ENCODE measurements at regions not wholly inside any gene's neighbourhood (a gene's known extent, or its start where the extent isn't known, plus 50 kb on each side); places are given as distances from the start of the nearest gene placed in this dataset.
"Not testable (repeated sequence)": the region's sequence is repeated elsewhere in the genome, so short reads cannot be mapped to it uniquely, and the experiment has no call there.

- DNase-seq (ENCODE audit: extremely low read depth, low read depth, low spot score) = no peak
These were observed 614.6 kb upstream of the CPEB2 start for GRCh38 chr4:14387647-14388046.

DNA sequence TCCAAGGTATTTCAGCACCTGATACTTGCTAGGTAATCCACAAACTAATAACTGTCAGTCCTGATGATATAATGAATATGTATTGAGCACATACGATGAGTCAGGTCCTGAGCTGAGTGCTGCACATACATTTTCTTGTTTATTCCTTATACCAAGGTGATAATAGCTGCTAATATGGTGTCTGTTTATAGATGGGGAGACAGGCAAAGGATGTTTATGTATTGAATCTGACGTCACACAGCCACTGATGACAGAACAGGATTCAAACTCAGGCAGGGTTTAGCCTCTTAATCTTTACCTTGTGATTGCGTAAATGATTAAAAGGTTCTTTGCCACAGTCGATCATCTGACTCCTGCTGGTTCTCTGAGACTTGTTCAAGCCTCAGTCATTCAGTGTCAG, 609.9 kb upstream of the CPEB2 start:
- no peak for DNase-seq (ENCODE audit: extremely low read depth, low read depth, low spot score)

DNA sequence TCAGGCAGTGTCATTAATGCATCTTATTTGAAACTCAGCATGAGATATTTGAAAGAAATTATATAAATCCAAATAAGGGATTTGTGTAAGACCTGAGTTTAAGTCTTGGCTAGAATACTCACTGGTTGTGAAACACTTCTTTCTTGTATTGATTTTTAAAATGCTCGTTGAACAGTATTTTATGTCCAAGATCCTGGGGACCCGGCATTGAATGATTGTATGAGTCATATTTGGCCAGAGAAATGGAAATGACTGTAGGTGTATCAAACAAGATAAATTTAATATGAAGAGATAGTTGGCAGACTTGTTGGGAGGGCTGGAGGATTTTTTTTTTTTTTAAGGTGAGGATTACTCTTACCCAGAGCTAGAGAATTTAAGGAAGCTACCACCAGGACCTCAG, 606.1 kb upstream of the CPEB2 start:
- DNase-seq (ENCODE audit: extremely low read depth, low read depth, low spot score) = no peak

GRCh38 chr4:14399848-14400247, 602.4 kb upstream of the CPEB2 start:
- no peak for DNase-seq (ENCODE audit: extremely low read depth, low read depth, low spot score)

DNA sequence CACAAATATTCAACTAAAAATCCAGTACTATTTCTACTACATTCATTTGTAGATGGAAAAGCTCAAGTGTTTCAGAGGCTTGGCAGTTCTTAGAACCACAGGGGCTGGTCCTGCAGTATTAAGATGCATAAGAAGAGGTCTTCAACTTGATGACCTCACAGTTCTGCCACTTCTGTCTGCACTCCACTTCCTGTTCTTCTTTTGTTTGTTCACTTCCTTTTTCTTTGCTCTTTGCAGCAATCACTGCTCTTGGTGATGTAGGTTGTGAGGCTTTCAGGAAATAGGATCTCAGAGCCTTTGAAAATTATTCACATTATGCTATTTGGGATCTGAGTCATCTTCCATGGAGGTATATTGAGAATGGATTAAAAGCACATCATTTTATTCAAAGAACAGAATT, 602.0 kb upstream of the CPEB2 start:
- DNase-seq (ENCODE audit: extremely low read depth, low read depth, low spot score) = no peak

- DNase-seq (ENCODE audit: extremely low read depth, low read depth, low spot score) = no peak
These were observed 599.1 kb upstream of the CPEB2 start for GRCh38 chr4:14403132-14403531.

- no peak for DNase-seq (ENCODE audit: extremely low read depth, low read depth, low spot score)
These were observed 597.6 kb upstream of the CPEB2 start for GRCh38 chr4:14404730-14405129.

DNA sequence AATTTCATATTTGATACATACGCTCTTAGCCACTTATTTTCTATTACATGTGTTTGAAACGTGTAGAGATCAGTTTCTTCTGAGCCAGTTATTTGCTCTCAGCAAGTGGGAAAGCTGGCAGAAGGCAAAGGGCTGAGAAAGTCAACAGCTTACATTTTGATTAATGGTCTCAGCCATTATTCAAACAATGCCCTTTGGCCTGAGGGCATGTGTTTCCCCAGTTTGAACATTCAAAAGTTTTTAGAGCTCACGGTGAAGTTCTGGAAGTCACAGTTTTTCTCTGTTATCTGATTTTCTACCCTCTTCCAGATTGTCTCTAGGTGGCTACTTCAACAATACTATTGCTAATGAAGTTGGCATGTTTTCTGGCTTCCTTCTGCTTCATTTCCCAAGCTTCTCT, 591.8 kb upstream of the CPEB2 start:
- no peak for DNase-seq (ENCODE audit: extremely low read depth, low read depth, low spot score)

DNA sequence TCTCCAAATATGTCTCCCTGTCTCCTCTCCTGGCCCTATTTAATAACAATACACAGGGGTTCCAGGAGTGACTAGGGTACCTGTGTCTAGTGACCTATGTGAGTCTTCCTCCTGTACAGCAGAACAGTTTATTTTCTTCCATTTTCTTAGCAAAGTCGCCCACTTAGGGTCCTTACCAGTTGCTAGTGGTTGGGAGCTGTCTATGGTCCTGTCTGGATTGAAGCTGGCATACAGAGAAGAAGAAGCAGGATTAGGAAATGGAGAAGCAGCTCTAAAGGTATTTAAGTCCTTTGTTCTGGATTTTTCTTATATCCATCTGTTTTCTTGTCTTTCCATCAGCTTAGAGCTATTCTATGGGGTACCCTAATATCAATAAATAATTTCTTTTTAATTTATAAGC, 587.1 kb upstream of the CPEB2 start:
- no peak for DNase-seq (ENCODE audit: extremely low read depth, low read depth, low spot score)

- DNase-seq (ENCODE audit: extremely low read depth, low read depth, low spot score) = no peak
These were observed 582.8 kb upstream of the CPEB2 start for GRCh38 chr4:14419516-14419915.

- not testable (repeated sequence) for DNase-seq (ENCODE audit: extremely low read depth, low read depth, low spot score)
These were observed 576.0 kb upstream of the CPEB2 start for GRCh38 chr4:14426297-14426696.

- DNase-seq (ENCODE audit: extremely low read depth, low read depth, low spot score) = no peak
These were observed 574.2 kb upstream of the CPEB2 start for GRCh38 chr4:14428125-14428524.

DNA sequence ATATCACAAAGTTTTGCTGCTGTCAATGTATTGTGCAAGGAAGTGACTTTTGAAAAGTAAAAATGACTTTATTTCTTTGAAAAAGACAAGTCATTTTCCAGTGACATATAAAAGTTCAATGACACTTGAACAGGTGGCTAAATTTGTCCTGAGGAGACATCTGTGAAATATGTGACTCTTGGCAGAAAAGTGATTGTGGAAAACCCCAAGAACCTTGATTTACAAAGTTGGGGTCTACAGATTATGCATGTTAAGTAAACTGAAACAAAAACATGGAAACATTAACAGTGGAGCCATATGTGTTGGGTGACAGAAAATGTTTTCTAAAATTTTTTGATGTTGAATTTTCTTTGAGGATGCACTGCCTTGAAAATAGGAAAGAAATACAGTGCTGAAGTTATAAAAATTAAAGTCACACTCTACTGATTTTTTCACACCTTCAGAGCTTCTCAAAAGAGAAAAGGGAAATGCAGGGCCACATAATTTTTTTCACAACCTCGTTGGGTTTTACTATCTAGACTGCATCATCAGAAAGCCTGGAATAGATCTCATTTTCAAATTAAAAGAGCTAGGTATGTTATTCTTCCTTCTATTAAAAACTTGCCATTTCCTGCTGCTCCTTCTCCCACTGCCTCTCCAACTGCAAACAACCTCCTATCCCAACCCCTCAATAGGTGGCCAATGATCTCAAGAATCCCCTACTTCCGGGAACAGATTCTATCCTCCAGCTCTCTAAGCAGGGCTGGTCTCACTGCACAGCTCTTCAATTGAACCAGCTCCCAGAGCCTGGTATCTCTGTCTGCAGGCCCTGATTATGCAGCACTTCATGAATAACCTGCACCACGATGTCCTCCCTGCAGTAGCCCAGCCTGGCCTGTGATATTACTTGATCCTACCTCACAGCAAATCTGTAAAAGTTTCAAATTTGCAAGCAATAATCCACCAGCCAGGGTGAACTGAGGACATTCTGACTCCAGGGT, 570.8 kb upstream of the CPEB2 start:
- DNase-seq (ENCODE audit: extremely low read depth, low read depth, low spot score) = no peak

DNA sequence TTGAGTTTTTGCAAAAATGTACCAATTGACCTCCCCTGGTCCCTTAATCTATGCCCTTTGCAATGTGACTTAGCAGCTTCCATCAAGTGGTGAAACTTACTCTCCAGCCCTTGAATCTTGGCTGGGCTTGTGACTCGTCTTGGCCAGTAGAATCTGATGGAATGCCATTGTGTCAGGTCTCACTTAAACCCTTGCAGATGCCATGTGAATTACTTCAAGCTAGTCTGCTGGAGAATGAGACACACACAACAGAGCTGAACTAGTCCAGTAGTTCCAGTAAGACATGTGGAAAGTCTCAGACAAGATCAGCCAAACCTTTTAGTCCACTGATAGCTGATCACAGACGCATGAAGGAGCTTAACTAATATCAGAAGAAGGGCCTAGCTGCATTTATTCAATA, 567.8 kb upstream of the CPEB2 start:
- no peak for DNase-seq (ENCODE audit: extremely low read depth, low read depth, low spot score)

DNA sequence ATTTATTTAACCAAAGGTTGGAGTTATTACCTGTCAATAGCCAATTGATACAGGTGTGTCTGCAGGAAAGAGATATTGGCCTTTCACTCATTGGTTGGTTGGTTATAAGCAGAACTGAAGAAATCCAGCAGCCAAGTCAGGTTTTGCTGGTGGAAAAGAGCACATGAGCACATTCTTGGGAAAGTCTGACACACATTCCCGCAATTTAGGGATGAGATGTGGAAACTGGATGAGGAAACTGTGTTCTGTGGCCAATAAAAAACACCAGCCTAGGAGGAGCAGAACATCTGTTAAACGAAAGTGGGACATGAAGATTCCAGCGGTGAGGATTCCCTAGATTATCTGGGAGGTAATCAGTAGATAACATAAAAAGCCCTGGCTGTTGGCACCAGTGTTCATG, 567.4 kb upstream of the CPEB2 start:
- DNase-seq (ENCODE audit: extremely low read depth, low read depth, low spot score) = no peak

DNA sequence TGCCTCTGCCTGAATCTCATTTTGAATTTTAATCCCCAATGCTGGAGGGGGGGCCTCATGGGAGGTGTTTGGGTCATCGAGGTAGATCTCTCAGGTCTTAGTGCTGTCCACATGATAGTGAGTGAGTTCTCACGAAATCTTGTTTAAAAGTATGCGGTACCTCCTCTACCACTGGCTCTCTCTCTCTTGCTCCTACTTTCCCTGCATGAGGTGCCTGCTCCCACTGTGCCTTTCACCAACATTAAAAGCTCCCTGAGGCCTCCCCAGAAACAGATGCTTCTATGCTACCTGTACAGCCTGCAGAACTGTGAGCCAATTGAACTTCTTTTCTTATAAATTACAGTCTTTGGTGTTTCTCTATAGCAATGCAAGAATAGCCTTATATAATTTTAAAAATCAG, 560.7 kb upstream of the CPEB2 start:
- DNase-seq (ENCODE audit: extremely low read depth, low read depth, low spot score) = no peak

DNA sequence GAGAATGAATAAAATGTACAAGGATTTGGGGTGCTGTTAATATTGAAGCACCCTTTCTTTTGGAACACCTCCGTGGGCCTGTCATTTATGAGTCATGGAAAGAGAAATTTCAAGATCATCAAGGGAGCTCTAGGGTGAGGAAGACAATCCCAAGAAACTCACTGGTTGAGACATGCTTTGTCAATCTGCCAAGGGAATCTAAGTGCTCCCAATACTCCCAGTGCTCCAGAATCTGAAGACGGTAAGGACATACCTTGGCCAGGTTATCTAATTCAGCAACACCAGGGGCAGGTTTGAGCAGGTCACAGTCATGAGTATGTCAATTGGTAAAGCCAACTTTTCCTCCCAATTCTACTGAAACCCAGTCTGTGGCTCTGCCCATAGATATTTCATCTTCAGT, 556.4 kb upstream of the CPEB2 start:
- no peak for DNase-seq (ENCODE audit: extremely low read depth, low read depth, low spot score)

GRCh38 chr4:14446311-14446710, 556.0 kb upstream of the CPEB2 start:
- DNase-seq (ENCODE audit: extremely low read depth, low read depth, low spot score) = no peak

DNA sequence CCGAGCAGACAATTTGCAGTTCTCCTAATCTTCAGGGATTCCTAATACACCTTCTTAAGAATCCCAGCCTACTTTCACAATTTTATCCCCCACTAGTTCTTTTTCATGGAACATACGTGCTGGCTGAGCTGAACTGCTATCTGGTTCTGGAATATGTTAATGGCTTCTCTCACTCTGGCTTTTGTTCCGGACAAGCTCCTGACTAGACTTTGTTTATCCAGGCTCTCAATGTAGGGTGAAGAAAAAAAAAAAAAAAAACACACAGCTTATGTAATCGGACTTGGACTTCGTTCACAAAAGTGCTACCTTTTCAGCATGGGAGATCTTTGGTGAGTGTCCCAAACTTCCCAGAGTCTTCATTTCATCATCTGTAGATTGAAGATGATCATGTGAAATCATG, 555.4 kb upstream of the CPEB2 start:
- DNase-seq (ENCODE audit: extremely low read depth, low read depth, low spot score) = no peak

- DNase-seq (ENCODE audit: extremely low read depth, low read depth, low spot score) = no peak
These were observed 553.0 kb upstream of the CPEB2 start for GRCh38 chr4:14449308-14449707.

- no peak for DNase-seq (ENCODE audit: extremely low read depth, low read depth, low spot score)
These were observed 550.3 kb upstream of the CPEB2 start for GRCh38 chr4:14452001-14452400.

- DNase-seq (ENCODE audit: extremely low read depth, low read depth, low spot score) = no peak
These were observed 549.5 kb upstream of the CPEB2 start for GRCh38 chr4:14452764-14453163.

DNA sequence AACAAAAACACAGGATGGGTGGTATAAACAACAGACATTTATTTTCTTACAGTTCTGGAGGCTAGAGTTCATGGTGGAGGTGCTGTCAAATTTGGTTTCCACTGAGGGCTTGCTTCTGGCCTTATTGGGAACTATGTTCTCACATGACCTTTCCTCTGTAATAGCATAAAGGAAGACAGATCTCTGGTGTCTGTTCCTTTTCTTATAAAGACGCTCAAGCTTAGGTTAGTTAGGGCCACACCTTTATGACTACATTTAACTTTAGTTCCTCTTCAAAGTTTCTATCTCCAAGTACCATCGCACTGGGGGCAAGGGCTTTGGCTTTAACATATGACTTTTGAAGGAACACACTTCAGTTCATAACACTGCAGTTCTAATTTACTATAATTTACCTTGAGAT, 543.8 kb upstream of the CPEB2 start:
- DNase-seq (ENCODE audit: extremely low read depth, low read depth, low spot score) = no peak
